ENCODE measurements at regions not wholly inside any gene's neighbourhood (a gene's known extent, or its start where the extent isn't known, plus 50 kb on each side); places are given as distances from the start of the nearest gene placed in this dataset.
A peak's percentile ranks its signal among the peaks of the same experiment; 100 is the strongest.

- no peak for DNase-seq
Measured at GRCh38 chr4:43351970-43352806, 459.7 kb downstream of the GRXCR1 start.

GRCh38 chr4:43352859-43353258 is 460.3 kb downstream of the GRXCR1 start:
- no peak for DNase-seq

- no peak for DNase-seq
Measured at GRCh38 chr4:43353552-43353951, 461.0 kb downstream of the GRXCR1 start.

- no peak for DNase-seq
Measured at GRCh38 chr4:43356786-43357185, 464.3 kb downstream of the GRXCR1 start.

GRCh38 chr4:43357252-43357974 is 464.9 kb downstream of the GRXCR1 start:
- DNase-seq, result no peak

GRCh38 chr4:43360296-43360695 is 467.8 kb downstream of the GRXCR1 start:
- DNase-seq, result no peak

- no peak for DNase-seq
Measured at GRCh38 chr4:43362875-43363636, 470.5 kb downstream of the GRXCR1 start.

GRCh38 chr4:43369036-43369594 is 476.6 kb downstream of the GRXCR1 start:
- no peak for DNase-seq

- no peak for DNase-seq
Measured at GRCh38 chr4:43373201-43373600, 480.7 kb downstream of the GRXCR1 start.

- no peak for DNase-seq
Measured at GRCh38 chr4:43374216-43374751, 481.8 kb downstream of the GRXCR1 start.

- DNase-seq, result no peak
Measured at GRCh38 chr4:43379016-43379415, 486.5 kb downstream of the GRXCR1 start.

GRCh38 chr4:43380093-43380492 is 487.6 kb downstream of the GRXCR1 start:
- no peak for DNase-seq

GRCh38 chr4:43391069-43391468 is 498.6 kb downstream of the GRXCR1 start:
- DNase-seq, result no peak

- no peak for DNase-seq
Measured at GRCh38 chr4:43394976-43395375, 502.5 kb downstream of the GRXCR1 start.

GRCh38 chr4:43399726-43400125 is 507.2 kb downstream of the GRXCR1 start:
- DNase-seq, result no peak

- no peak for DNase-seq
Measured at GRCh38 chr4:43402393-43402792, 509.9 kb downstream of the GRXCR1 start.

- DNase-seq, result no peak
Measured at GRCh38 chr4:43410636-43411035, 518.1 kb downstream of the GRXCR1 start.

- DNase-seq, result no peak
Measured at GRCh38 chr4:43411226-43411625, 518.7 kb downstream of the GRXCR1 start.

GRCh38 chr4:43423276-43423675 is 530.8 kb downstream of the GRXCR1 start:
- no peak for DNase-seq

- no peak for DNase-seq
Measured at GRCh38 chr4:43425206-43425605, 532.7 kb downstream of the GRXCR1 start.

- DNase-seq, result no peak
Measured at GRCh38 chr4:43435291-43435690, 542.8 kb downstream of the GRXCR1 start.

- no peak for DNase-seq
Measured at GRCh38 chr4:43452948-43453347, 560.4 kb downstream of the GRXCR1 start.

GRCh38 chr4:43456383-43456782 is 563.9 kb downstream of the GRXCR1 start:
- DNase-seq, result peak in 1 of 2 experiments; percentile 33

Data from SW 1271 (cell line).